Cardiac fibroblast (primary cell): ENCODE measurements at regions not wholly inside any gene's neighbourhood (a gene's known extent, or its start where the extent isn't known, plus 50 kb on each side); places are given as distances from the start of the nearest gene placed in this dataset.

Experiments
- DNase-seq, 2 donors: peaks; one replicate each; pipeline versions ENCODE4 v3.0.0 to v3.0.0-alpha.2; 2010; ENCODE audit warnings: low read depth in 2 of 2
- H3K4me3 ChIP-seq, 2 donors: replicated peaks in 1 of 2; 1 replicate in 1 of 2; 2 replicates in 1 of 2; pipeline ENCODE4 v1.5.1; 2011; ENCODE audit warnings: low read depth in 2 of 2, low read length in 2 of 2, mild to moderate bottlenecking in 2 of 2, moderate library complexity in 1 of 2
- CTCF ChIP-seq: IDR thresholded peaks from one replicate; pipeline ENCODE4 v1.5.1; 2011; ENCODE audit warnings: low read depth, mild to moderate bottlenecking, low read length, inconsistent platforms

- no peak for TF ChIP-seq CTCF
- H3K4me3 ChIP-seq, result no peak overlapping the region
- DNase-seq, result no peak
Observed at GRCh38 chr2:217297096-217297495, 437.2 kb upstream of the TNP1 start.

- TF ChIP-seq CTCF, result no peak
- no peak overlapping the region for H3K4me3 ChIP-seq
- no peak for DNase-seq
Observed at GRCh38 chr2:217294818-217295217, 435.0 kb upstream of the TNP1 start.

- DNase-seq, result no peak
- no peak overlapping the region for H3K4me3 ChIP-seq
- TF ChIP-seq CTCF, result no peak
Observed at GRCh38 chr2:217294211-217294610, 434.3 kb upstream of the TNP1 start.

DNA sequence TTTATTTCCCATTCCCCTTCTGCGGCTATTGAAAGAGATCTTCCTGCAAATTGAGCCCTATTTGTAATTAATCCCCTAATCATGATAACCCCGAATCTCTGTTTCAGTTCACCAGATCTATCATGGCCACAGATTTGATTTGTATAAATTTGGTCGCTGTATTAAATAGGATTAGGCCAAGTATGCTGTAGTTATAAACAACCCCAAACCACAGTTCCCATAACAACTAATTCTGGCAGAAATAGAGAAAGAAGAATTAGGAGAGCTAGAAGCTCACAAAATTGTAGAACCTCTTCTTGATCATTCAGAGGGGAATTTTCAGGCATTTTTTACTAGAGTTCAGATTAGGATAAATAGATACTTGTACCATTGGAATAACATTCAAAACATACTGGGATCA, 433.7 kb upstream of the TNP1 start:
- TF ChIP-seq CTCF, result no peak
- DNase-seq, result no peak
- H3K4me3 ChIP-seq, result no peak overlapping the region

DNA sequence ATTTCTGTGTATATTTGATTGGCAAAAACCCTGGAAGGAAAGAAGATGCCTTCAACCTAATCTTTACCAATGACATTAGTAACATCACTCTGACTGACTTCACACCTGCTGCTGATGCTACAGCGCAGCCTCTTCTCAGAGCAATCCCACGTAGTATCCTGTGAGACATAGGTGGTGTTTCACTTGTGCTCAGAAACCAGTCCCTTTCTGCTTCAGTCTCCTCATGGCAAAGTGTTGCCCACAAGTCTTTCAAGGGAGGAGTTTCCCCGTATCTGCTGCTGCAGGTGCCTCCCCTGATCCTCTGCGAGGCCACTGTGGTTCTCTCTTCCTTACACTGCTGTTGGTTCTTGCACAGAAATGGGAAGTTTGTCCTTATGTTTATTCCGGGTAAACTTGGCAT, 433.2 kb upstream of the TNP1 start:
- DNase-seq, result no peak
- no peak overlapping the region for H3K4me3 ChIP-seq
- no peak for TF ChIP-seq CTCF

GRCh38 chr2:217291259-217291658, 431.4 kb upstream of the TNP1 start:
- TF ChIP-seq CTCF, result no peak
- no peak for DNase-seq
- H3K4me3 ChIP-seq, result no peak overlapping the region

DNA sequence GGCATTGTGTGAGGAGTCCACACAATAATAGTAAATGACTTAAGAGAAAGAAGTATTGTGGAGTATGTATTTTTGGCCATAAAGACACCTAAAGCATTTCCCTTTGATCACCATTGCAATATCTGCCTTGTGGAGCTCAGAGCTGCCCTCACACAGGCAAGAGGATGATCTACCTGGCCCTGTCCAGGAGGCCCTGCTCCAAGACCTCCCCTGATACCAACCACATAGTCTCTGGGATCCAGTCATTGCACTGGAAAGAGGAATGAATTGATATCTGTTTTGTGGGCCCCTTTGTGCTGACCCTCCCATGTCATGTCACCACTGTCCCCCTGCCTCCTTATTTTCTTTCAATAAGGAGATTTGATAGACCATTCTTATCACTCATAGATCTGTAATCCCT, 430.6 kb upstream of the TNP1 start:
- no peak overlapping the region for H3K4me3 ChIP-seq
- no peak for DNase-seq
- no peak for TF ChIP-seq CTCF
